ENCODE measurements at regions not wholly inside any gene's neighbourhood (a gene's known extent, or its start where the extent isn't known, plus 50 kb on each side); places are given as distances from the start of the nearest gene placed in this dataset.

DNA sequence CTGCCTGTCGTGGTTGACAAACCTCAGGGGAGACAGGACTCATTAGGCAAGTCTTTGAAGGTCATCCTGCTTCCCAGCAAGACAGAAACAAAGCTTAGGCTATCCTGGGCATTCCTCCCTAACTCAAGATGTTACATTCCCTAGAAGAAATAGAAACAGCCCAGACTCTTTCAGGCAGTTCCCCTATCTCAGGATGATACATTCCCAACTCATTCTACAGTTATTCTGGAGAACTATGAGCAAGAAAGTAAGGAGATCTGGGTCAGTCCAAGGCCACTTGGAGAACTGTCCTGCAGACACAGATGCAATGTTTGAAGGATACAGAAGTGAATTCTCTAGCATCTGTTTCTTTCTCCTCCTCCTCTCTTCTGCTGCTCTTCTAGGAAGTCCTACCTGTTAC is 220.1 kb upstream of the NCKAP5 start:
- peak overlapping the region; percentile 88 to 92 for H4K8ac ChIP-seq (ENCODE audit: low read depth in 2 of 2, low read length in 2 of 2)
- peaks cover 0 to 25% of the 10 kb centered on the region in 2 experiments; a peak in 2 of 4 replicates for H3K79me1 ChIP-seq (ENCODE audit: low read depth in 1 of 2, low read length in 2 of 2)
- peak overlapping the region; percentile 72; the same call in 1 of the 2 replicates for H4K5ac ChIP-seq (ENCODE audit: low read depth, low read length)
- 0 out of 2 replicates have a peak, but pooled peaks cover 1% of the 10 kb centered on the region for H3K9me3 ChIP-seq (ENCODE audit: control insufficient read depth, insufficient read depth, low read length)
- ChIA-PET CTCF (interaction anchor here (1.3 kb wide), 1 partner anchor 56 kb away, joined by 3 read pairs; no protein-coding TSS in a partner anchor), POLR2A (ENCODE audit: unreplicated experiment) (no interaction called here)
- H4K91ac ChIP-seq (ENCODE audit: insufficient read depth, low read depth, low read length), result peak overlapping the region; percentile 99
- H3K4me1 ChIP-seq (ENCODE audit: control insufficient read depth, insufficient read depth, low read length), result peaks cover 18% of the 10 kb centered on the region
- H3K4ac ChIP-seq (ENCODE audit: low read depth, low read length), result peak overlapping the region; percentile 99
- H2AK9ac ChIP-seq (replicated peaks; ENCODE audit: low read depth, low read length, poor library complexity), result peak overlapping the region; percentile 66
- dilution Hi-C loops (cut with HindIII; ENCODE audit: low sequenced_read_pairs, unreplicated experiment) (no loop called here), in situ Hi-C loops (cut with MboI; ENCODE audit: low sequenced_read_pairs) (no loop called here), intact Hi-C loops (cut with micrococcal nuclease) (loop anchor here (10.0 kb wide), 1 partner anchor 374 kb away; no protein-coding TSS in a partner anchor)
- peaks cover 21% of the 10 kb centered on the region for H3K9me1 ChIP-seq (ENCODE audit: insufficient read depth, low read length)
- peak overlapping the region; percentile 100 for H2BK120ac ChIP-seq (ENCODE audit: low read depth, low read length)
- WGBS, 2 experiments (ENCODE audit: extremely low coverage in 2 of 2, insufficient read length in 1 of 2), result no CpG with 5 or more reads among the region's 1 CpG
- H3K23ac ChIP-seq (ENCODE audit: low read depth, low read length), result peak overlapping the region; percentile 98
- peak overlapping the region; percentile 58; the same call in 1 of the 2 replicates for H3K9ac ChIP-seq (ENCODE audit: low read depth, low read length)
- H3K36me3 ChIP-seq (ENCODE audit: control insufficient read depth, insufficient read depth, low read length), result no peaks in the 10 kb centered on the region
- peak overlapping the region; percentile 98 for H2BK15ac ChIP-seq (ENCODE audit: low read depth, low read length)
- ATAC-seq (ENCODE audit: low read depth) (peak; percentile 45), DNase-seq (peak; percentile 74)
- peak overlapping the region; percentile 76 for H3K56ac ChIP-seq (ENCODE audit: extremely low read depth, insufficient read depth, low read length)
- no peaks in the 10 kb centered on the region for H4K20me1 ChIP-seq (ENCODE audit: insufficient read depth, low read length)
- no peak for TF ChIP-seq SMC3 (IDR thresholded peaks at IDR 0.05; ENCODE audit: low read depth, low read length)
- no peak for TF ChIP-seq RAD21 (IDR thresholded peaks at IDR 0.05; ENCODE audit: low read length)
- TF ChIP-seq CHD1 (IDR thresholded peaks at IDR 0.05; ENCODE audit: low read depth, low read length), result no peak
- TF ChIP-seq, protein P1, sequence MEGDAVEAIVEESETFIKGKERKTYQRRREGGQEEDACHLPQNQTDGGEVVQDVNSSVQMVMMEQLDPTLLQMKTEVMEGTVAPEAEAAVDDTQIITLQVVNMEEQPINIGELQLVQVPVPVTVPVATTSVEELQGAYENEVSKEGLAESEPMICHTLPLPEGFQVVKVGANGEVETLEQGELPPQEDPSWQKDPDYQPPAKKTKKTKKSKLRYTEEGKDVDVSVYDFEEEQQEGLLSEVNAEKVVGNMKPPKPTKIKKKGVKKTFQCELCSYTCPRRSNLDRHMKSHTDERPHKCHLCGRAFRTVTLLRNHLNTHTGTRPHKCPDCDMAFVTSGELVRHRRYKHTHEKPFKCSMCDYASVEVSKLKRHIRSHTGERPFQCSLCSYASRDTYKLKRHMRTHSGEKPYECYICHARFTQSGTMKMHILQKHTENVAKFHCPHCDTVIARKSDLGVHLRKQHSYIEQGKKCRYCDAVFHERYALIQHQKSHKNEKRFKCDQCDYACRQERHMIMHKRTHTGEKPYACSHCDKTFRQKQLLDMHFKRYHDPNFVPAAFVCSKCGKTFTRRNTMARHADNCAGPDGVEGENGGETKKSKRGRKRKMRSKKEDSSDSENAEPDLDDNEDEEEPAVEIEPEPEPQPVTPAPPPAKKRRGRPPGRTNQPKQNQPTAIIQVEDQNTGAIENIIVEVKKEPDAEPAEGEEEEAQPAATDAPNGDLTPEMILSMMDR (conservative IDR thresholded peaks at IDR 0.05; ENCODE audit: low read depth, low read length), result no peak
- no peak for TF ChIP-seq POLR2A (IDR thresholded peaks at IDR 0.05; ENCODE audit: low read depth, low read length)
- no peak for TF ChIP-seq BHLHE40 (IDR thresholded peaks at IDR 0.05; ENCODE audit: low read depth, low read length)
- TF ChIP-seq, protein P2, sequence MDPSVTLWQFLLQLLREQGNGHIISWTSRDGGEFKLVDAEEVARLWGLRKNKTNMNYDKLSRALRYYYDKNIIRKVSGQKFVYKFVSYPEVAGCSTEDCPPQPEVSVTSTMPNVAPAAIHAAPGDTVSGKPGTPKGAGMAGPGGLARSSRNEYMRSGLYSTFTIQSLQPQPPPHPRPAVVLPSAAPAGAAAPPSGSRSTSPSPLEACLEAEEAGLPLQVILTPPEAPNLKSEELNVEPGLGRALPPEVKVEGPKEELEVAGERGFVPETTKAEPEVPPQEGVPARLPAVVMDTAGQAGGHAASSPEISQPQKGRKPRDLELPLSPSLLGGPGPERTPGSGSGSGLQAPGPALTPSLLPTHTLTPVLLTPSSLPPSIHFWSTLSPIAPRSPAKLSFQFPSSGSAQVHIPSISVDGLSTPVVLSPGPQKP (IDR thresholded peaks at IDR 0.05; ENCODE audit: borderline replicate concordance, low read depth, low read length), result no peak
- TF ChIP-seq CEBPB (IDR thresholded peaks at IDR 0.05; ENCODE audit: low read depth, low read length), result no peak
- no peak for TF ChIP-seq MXI1 (IDR thresholded peaks at IDR 0.05; ENCODE audit: borderline replicate concordance, low read depth, low read length)
- TF ChIP-seq, protein P3, sequence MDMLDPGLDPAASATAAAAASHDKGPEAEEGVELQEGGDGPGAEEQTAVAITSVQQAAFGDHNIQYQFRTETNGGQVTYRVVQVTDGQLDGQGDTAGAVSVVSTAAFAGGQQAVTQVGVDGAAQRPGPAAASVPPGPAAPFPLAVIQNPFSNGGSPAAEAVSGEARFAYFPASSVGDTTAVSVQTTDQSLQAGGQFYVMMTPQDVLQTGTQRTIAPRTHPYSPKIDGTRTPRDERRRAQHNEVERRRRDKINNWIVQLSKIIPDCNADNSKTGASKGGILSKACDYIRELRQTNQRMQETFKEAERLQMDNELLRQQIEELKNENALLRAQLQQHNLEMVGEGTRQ (IDR thresholded peaks at IDR 0.05; ENCODE audit: low read depth, low read length), result no peak
- TF ChIP-seq NFE2L2 (IDR thresholded peaks at IDR 0.05; ENCODE audit: low read depth, low read length), result no peak
- no peak for TF ChIP-seq RFX5 (IDR thresholded peaks at IDR 0.05; ENCODE audit: low read depth, low read length)
- H3K4me2 ChIP-seq (ENCODE audit: low read depth, low read length), result no peak overlapping the region
- peak overlapping the region; percentile 73 for H3K27ac ChIP-seq (ENCODE audit: insufficient read depth, low read length)
- peak overlapping the region; percentile 100 for H2BK5ac ChIP-seq (ENCODE audit: low read depth, low read length, poor library complexity, severe bottlenecking)
- no peak overlapping the region for H3K4me3 ChIP-seq (ENCODE audit: insufficient read depth, low read depth, low read length)
- peak overlapping the region; percentile 96 for H3K14ac ChIP-seq (replicated peaks; ENCODE audit: low read depth, low read length)
- no peaks in the 10 kb centered on the region for H3K27me3 ChIP-seq (ENCODE audit: control insufficient read depth, insufficient read depth, low read length)
- peak overlapping the region; percentile 78 for H2AFZ ChIP-seq (replicated peaks; ENCODE audit: low read length, poor library complexity)
- peak overlapping the region; percentile 68; the same call in 1 of the 2 replicates for H3K18ac ChIP-seq (ENCODE audit: low read depth, low read length)
- peak overlapping the region; percentile 93 for H2BK20ac ChIP-seq (ENCODE audit: low read depth, low read length)
- BruUV-seq (replicated peaks), result no TSS peak
- H2AK5ac ChIP-seq (ENCODE audit: low read depth, low read length), result peak overlapping the region; percentile 96
